ENCODE measurements at regions not wholly inside any gene's neighbourhood (a gene's known extent, or its start where the extent isn't known, plus 50 kb on each side); places are given as distances from the start of the nearest gene placed in this dataset.

GRCh38 chr3:101042996-101043686 is 49.9 kb upstream of the ABI3BP start:
- Mint-ChIP-seq H3K9me3 (ENCODE audit: low read depth, unreplicated experiment) (peaks cover 11% of the 10 kb centered on the region), H3K4me1 (ENCODE audit: low read depth, unreplicated experiment) (peaks cover 31% of the 10 kb centered on the region), H3K27ac (ENCODE audit: unreplicated experiment) (no peak overlapping the region), H3K27me3 (ENCODE audit: unreplicated experiment) (no peaks in the 10 kb centered on the region), H3K36me3 (ENCODE audit: insufficient read depth, unreplicated experiment) (no peaks in the 10 kb centered on the region), H3K4me3 (ENCODE audit: low read depth, unreplicated experiment) (no peak overlapping the region)
- CTCF ChIA-PET, result interaction anchor here (0.7 kb wide), 1 partner anchor 29 kb away, joined by 3 read pairs; no protein-coding TSS in a partner anchor
- TF ChIP-seq CTCF (IDR thresholded peaks at IDR 0.05; ENCODE audit: unreplicated experiment), result no peak
- intact Hi-C loops (cut with micrococcal nuclease; ENCODE audit: unreplicated experiment), result no loop called here
- no TSS peak for BruUV-seq (replicated peaks)
- no peak for DNase-seq

All from Calu3 (cell line).